Daoy (cell line): ENCODE measurements at regions not wholly inside any gene's neighbourhood (a gene's known extent, or its start where the extent isn't known, plus 50 kb on each side); places are given as distances from the start of the nearest gene placed in this dataset.
A peak's percentile ranks its signal among the peaks of the same experiment; 100 is the strongest.

Experiments
- DNase-seq: peaks from one replicate; pipeline ENCODE4 v3.0.0-alpha.2; 2015; ENCODE audit warnings: low read depth

GRCh38 chr6:93550551-93551276 is 131.4 kb upstream of the EPHA7 start:
- DNase-seq: peak; percentile 1

- DNase-seq: no peak
These were observed 130.5 kb upstream of the EPHA7 start for GRCh38 chr6:93549868-93550267.

- DNase-seq: no peak
These were observed 105.5 kb upstream of the EPHA7 start for GRCh38 chr6:93524671-93525451.

- DNase-seq: no peak
These were observed 104.0 kb upstream of the EPHA7 start for GRCh38 chr6:93523365-93523764.

DNA sequence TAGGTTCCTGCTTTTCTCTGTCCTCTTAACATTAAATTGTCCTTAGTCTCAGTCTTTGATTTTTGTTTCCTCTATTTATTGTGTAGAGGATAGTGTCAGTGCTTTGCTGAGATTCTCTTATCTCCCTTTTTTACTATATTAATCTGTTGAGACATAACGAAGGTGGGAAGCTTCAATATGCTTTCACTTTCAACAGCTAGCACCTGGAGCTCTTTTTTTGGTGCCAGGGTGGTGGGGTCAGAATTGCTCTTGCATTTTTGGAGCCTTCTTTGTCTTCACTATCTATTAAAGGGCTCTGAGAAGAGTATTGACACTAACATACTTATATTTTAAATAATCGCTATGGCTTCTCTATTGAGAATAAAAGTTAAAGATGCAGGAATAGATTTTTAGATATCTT is 97.1 kb upstream of the EPHA7 start:
- no peak for DNase-seq

- DNase-seq: no peak
These were observed 96.4 kb upstream of the EPHA7 start for GRCh38 chr6:93515736-93516135.

GRCh38 chr6:93498713-93499112 is 79.4 kb upstream of the EPHA7 start:
- no peak for DNase-seq

GRCh38 chr6:93496548-93496947 is 77.2 kb upstream of the EPHA7 start:
- DNase-seq: no peak

- no peak for DNase-seq
These were observed 74.7 kb upstream of the EPHA7 start for GRCh38 chr6:93494057-93494456.

GRCh38 chr6:93474733-93475179 is 55.4 kb upstream of the EPHA7 start:
- DNase-seq: no peak

GRCh38 chr6:93471281-93471680 is 51.9 kb upstream of the EPHA7 start:
- DNase-seq: no peak
